ENCODE measurements at regions not wholly inside any gene's neighbourhood (a gene's known extent, or its start where the extent isn't known, plus 50 kb on each side); places are given as distances from the start of the nearest gene placed in this dataset.

GRCh38 chr5:155113888-155114287 lies 100.3 kb downstream of the KIF4B start:
- Histone ChIP-seq H3K27me3 (no peaks in the 10 kb centered on the region), H3K4me1 (no peaks in the 10 kb centered on the region), H4K20me1 (no peaks in the 10 kb centered on the region), H3K4me2 (no peak overlapping the region), H3K9me3 (peaks cover 9% of the 10 kb centered on the region), H3K4me3 (no peak overlapping the region), H3K36me3 (no peaks in the 10 kb centered on the region), H3K27ac (no peak overlapping the region), H3K9ac (no peak overlapping the region)
- no peak for TF ChIP-seq Cebpa-rat (IDR thresholded peaks at IDR 0.05)

- Histone ChIP-seq H4K20me1 (no peaks in the 10 kb centered on the region), H3K27ac (no peak overlapping the region), H3K9me3 (peaks cover 9% of the 10 kb centered on the region), H3K4me2 (no peak overlapping the region), H3K4me3 (no peak overlapping the region), H3K4me1 (no peaks in the 10 kb centered on the region), H3K27me3 (no peaks in the 10 kb centered on the region), H3K9ac (no peak overlapping the region), H3K36me3 (no peaks in the 10 kb centered on the region)
- TF ChIP-seq Cebpa-rat (IDR thresholded peaks at IDR 0.05): no peak
Measured at GRCh38 chr5:155114655-155115054, 101.1 kb downstream of the KIF4B start.

GRCh38 chr5:155116456-155117251 lies 103.1 kb downstream of the KIF4B start:
- no peak overlapping the region for H3K4me3 ChIP-seq
- no peak overlapping the region for H3K4me2 ChIP-seq
- H3K9me3 ChIP-seq: peaks cover 9% of the 10 kb centered on the region
- H4K20me1 ChIP-seq: no peaks in the 10 kb centered on the region
- TF ChIP-seq Cebpa-rat (IDR thresholded peaks at IDR 0.05): no peak
- H3K9ac ChIP-seq: no peak overlapping the region
- H3K36me3 ChIP-seq: no peaks in the 10 kb centered on the region
- H3K27ac ChIP-seq: no peak overlapping the region
- H3K4me1 ChIP-seq: no peaks in the 10 kb centered on the region
- no peaks in the 10 kb centered on the region for H3K27me3 ChIP-seq

GRCh38 chr5:155125551-155126095 lies 112.1 kb downstream of the KIF4B start:
- H3K4me2 ChIP-seq: no peak overlapping the region
- no peak for TF ChIP-seq Cebpa-rat (IDR thresholded peaks at IDR 0.05)
- no peak overlapping the region for H3K4me3 ChIP-seq
- H3K27me3 ChIP-seq: no peaks in the 10 kb centered on the region
- H4K20me1 ChIP-seq: no peaks in the 10 kb centered on the region
- no peak overlapping the region for H3K27ac ChIP-seq
- H3K36me3 ChIP-seq: no peaks in the 10 kb centered on the region
- H3K4me1 ChIP-seq: no peaks in the 10 kb centered on the region
- H3K9ac ChIP-seq: no peak overlapping the region
- no peaks in the 10 kb centered on the region for H3K9me3 ChIP-seq

- TF ChIP-seq Cebpa-rat (IDR thresholded peaks at IDR 0.05): no peak
- no peak overlapping the region for H3K4me3 ChIP-seq
- no peaks in the 10 kb centered on the region for H3K4me1 ChIP-seq
- no peaks in the 10 kb centered on the region for H3K27me3 ChIP-seq
- H4K20me1 ChIP-seq: no peaks in the 10 kb centered on the region
- H3K4me2 ChIP-seq: no peak overlapping the region
- H3K27ac ChIP-seq: no peak overlapping the region
- H3K9ac ChIP-seq: no peak overlapping the region
- no peaks in the 10 kb centered on the region for H3K36me3 ChIP-seq
- no peaks in the 10 kb centered on the region for H3K9me3 ChIP-seq
Measured at GRCh38 chr5:155126573-155126972, 113.0 kb downstream of the KIF4B start.

GRCh38 chr5:155127552-155127951 lies 114.0 kb downstream of the KIF4B start:
- Histone ChIP-seq H3K27ac (no peak overlapping the region), H3K9me3 (no peaks in the 10 kb centered on the region), H3K36me3 (no peaks in the 10 kb centered on the region), H3K4me3 (no peak overlapping the region), H3K4me1 (no peaks in the 10 kb centered on the region), H3K9ac (no peak overlapping the region), H4K20me1 (no peaks in the 10 kb centered on the region), H3K4me2 (no peak overlapping the region), H3K27me3 (no peaks in the 10 kb centered on the region)
- TF ChIP-seq Cebpa-rat (IDR thresholded peaks at IDR 0.05): no peak

GRCh38 chr5:155128786-155129512 lies 115.4 kb downstream of the KIF4B start:
- Histone ChIP-seq H3K27me3 (no peaks in the 10 kb centered on the region), H3K9ac (no peak overlapping the region), H3K4me1 (no peaks in the 10 kb centered on the region), H3K4me2 (no peak overlapping the region), H3K36me3 (no peaks in the 10 kb centered on the region), H3K9me3 (no peaks in the 10 kb centered on the region), H4K20me1 (no peaks in the 10 kb centered on the region), H3K4me3 (no peak overlapping the region), H3K27ac (no peak overlapping the region)
- no peak for TF ChIP-seq Cebpa-rat (IDR thresholded peaks at IDR 0.05)

- Histone ChIP-seq H3K4me3 (no peak overlapping the region), H3K27me3 (no peaks in the 10 kb centered on the region), H3K4me1 (no peaks in the 10 kb centered on the region), H3K27ac (no peak overlapping the region), H4K20me1 (no peaks in the 10 kb centered on the region), H3K9me3 (no peaks in the 10 kb centered on the region), H3K9ac (no peak overlapping the region), H3K4me2 (no peak overlapping the region), H3K36me3 (no peaks in the 10 kb centered on the region)
- no peak for TF ChIP-seq Cebpa-rat (IDR thresholded peaks at IDR 0.05)
Measured at GRCh38 chr5:155129513-155129880, 115.9 kb downstream of the KIF4B start.

GRCh38 chr5:155134130-155134529 lies 120.6 kb downstream of the KIF4B start:
- H3K4me2 ChIP-seq: no peak overlapping the region
- no peaks in the 10 kb centered on the region for H3K27me3 ChIP-seq
- H3K36me3 ChIP-seq: no peaks in the 10 kb centered on the region
- no peak overlapping the region for H3K27ac ChIP-seq
- H4K20me1 ChIP-seq: no peaks in the 10 kb centered on the region
- H3K9me3 ChIP-seq: no peaks in the 10 kb centered on the region
- TF ChIP-seq Cebpa-rat (IDR thresholded peaks at IDR 0.05): no peak
- no peaks in the 10 kb centered on the region for H3K4me1 ChIP-seq
- H3K9ac ChIP-seq: no peak overlapping the region
- no peak overlapping the region for H3K4me3 ChIP-seq

GRCh38 chr5:155136216-155136850 lies 122.8 kb downstream of the KIF4B start:
- Histone ChIP-seq H3K9ac (no peak overlapping the region), H3K27me3 (no peaks in the 10 kb centered on the region), H3K36me3 (no peaks in the 10 kb centered on the region), H3K27ac (no peak overlapping the region), H3K4me1 (no peaks in the 10 kb centered on the region), H3K4me3 (no peak overlapping the region), H3K4me2 (no peak overlapping the region), H4K20me1 (no peaks in the 10 kb centered on the region), H3K9me3 (no peaks in the 10 kb centered on the region)
- TF ChIP-seq Cebpa-rat (IDR thresholded peaks at IDR 0.05): no peak

All from BLaER1 (cell line).